AG08395 (cell line): ENCODE measurements at regions not wholly inside any gene's neighbourhood (a gene's known extent, or its start where the extent isn't known, plus 50 kb on each side); places are given as distances from the start of the nearest gene placed in this dataset.
A peak's percentile ranks its signal among the peaks of the same experiment; 100 is the strongest.

Source experiments
- DNase-seq: peaks from one replicate; pipeline ENCODE4 v3.0.0; 2012; ENCODE audit warnings: mixed read lengths, low spot score

GRCh38 chr11:70521475-70522308 is 123.4 kb downstream of the CTTN start:
- no peak for DNase-seq

DNA sequence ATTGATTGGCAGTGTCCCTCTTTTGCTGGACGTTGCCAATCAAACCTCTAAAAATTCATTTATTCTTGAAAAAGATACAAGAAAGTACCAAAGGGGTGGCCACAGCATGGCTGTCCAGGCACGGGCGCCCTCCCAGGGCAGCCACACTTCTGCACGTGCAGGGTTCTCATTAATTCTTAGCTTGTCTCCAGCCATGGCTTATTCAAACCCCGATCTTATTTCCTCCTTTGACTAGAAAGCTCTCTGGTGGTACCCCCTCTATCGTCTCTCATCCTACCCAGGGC is 123.9 kb downstream of the CTTN start:
- no peak for DNase-seq

DNA sequence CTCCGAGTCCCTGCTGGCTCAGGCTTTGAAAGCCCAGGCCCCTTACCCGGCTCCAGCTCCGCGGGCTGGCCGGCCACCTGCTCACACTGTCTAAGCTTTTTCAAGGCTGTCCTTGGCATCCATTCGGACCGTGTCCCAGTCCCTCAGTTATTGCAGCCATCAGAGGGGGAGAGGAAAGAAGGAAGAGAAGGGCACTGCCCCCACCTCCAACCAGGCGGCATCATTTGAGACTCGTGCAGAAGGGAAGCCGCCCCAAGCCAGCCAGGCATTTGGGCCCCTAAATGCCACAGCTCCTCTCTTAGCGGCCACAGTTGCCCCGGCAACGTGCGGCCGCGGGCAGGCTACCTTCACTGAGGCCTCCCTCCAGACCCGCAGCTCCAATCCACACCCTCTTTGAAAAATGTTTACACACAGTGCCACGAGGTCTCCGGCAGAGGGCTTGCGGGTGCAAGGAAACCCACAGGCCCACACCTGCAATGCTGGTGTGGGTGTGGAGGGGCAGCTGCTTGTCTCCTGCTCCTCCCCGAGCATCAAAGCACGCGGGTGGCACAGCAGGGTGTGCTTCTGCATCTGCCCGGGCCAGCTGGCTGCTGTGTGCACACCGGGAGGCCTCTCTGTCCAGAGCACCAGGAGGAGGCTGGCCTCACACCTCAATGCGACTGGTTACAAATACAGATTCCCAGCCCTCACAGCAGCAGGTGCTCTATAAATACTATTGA is 124.4 kb downstream of the CTTN start:
- DNase-seq = no peak

DNA sequence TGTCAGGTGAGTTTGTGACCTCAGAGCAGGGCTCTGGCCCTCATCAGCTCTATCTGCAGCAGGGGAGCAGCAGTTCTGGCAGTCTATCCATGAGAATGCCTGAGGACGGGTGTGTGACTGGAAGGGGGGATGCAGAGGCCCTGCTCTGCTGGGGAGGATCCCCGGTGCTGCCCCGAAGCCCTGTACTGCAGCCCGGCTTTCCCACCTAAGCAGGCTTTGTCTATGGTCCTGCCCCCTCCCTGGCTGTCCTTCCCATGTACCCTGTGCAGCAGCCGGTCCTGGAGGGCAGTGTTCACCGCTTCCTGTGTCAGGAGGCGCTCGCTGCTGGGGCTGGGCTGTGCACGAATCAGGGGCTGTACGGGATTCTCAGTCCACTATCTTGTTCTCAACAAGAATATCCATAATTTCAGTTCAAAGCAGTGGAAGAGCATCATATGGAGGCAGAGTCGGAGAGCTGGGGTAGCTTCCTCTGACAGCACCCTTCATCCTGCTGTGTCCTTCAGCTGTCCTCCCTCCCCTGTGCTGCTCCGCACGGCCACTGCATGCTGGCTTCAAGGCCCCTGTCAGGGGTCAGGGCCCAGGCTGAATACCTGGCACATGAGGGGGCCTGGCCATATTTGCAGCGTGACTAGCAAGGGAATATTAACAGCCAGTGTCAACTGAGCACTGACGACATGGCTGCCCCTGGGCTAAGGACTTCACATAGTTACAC is 125.2 kb downstream of the CTTN start:
- DNase-seq = no peak

GRCh38 chr11:70524096-70524922 is 126.0 kb downstream of the CTTN start:
- DNase-seq = peak; percentile 33

GRCh38 chr11:70525006-70525405 is 126.7 kb downstream of the CTTN start:
- no peak for DNase-seq

DNA sequence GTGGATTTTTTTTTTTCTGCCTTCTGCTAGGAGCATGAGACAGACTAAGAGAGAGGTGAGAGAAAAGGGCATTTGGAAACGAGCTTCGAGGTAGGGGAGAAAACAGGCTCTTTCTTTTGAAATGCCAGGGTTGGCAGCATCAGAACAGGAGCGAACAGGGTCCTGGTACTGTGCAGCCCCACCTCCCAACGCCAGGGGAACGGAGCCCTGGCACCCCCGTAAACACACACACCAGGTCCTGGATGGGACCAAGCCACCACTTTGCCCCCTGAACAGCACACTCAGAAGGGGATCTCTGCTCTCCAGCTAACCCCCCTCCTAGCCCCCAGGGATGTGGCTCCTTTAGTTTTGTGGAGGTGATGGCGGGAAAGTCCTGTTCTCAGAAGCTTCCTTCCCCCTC is 127.1 kb downstream of the CTTN start:
- no peak for DNase-seq

GRCh38 chr11:70526116-70527045 is 128.1 kb downstream of the CTTN start:
- no peak for DNase-seq

DNA sequence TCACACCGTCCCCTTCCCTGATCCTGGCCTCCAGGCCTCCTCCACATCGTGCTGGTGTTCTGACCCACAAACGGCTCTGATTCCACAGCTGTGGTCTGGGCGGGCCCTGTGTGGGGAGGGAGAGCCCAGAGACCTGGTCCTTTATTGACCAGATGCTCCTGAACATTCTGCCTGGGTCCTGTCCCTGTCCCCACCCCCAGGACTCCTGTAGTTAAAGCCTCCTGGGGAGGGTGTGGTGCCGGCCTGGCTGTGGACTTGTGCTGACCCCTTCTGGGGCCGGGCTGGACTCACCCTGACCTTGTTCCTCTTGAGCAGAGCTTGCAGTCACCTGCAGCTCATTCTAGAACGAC is 128.7 kb downstream of the CTTN start:
- DNase-seq = no peak

GRCh38 chr11:70527429-70528045 is 129.2 kb downstream of the CTTN start:
- no peak for DNase-seq

DNA sequence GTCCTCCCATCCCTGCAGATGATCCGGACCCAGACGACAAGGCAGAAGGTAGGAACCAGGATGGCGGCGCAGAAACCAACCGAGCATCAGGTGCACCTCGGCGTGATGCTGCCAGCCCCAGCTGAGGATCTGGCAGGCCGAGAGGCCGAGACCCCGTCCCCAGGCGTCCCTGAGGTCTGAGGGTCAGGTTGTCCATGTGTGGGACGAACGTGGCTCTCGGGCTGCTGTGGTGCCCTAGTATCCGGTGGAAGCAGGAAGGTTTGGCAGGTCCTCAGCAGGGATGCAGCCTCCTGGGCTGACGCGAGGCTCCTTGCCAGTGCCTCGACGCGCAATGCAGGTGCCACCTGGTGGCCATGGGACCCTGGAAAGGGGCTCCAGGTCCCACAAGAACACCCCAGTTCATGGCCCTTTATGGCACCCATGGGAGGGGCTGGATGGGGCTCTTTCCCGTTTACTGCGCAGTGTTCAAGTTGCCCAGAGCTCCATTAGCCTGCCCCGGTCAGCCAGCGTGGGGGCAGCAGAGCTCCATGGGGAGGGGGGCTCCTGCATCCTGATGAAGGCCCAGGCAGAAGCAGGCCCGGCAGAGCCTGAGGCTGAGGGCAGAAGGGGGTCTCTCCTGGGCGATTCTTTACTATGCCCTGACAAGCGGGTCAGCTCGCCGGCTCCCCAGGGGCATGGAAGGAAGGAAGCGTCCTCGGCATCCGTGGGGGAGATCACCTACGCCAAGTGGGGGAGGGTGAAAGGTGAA is 129.9 kb downstream of the CTTN start:
- no peak for DNase-seq

GRCh38 chr11:70528794-70529580 is 130.7 kb downstream of the CTTN start:
- DNase-seq = no peak

GRCh38 chr11:70530010-70530409 is 131.7 kb downstream of the CTTN start:
- no peak for DNase-seq

DNA sequence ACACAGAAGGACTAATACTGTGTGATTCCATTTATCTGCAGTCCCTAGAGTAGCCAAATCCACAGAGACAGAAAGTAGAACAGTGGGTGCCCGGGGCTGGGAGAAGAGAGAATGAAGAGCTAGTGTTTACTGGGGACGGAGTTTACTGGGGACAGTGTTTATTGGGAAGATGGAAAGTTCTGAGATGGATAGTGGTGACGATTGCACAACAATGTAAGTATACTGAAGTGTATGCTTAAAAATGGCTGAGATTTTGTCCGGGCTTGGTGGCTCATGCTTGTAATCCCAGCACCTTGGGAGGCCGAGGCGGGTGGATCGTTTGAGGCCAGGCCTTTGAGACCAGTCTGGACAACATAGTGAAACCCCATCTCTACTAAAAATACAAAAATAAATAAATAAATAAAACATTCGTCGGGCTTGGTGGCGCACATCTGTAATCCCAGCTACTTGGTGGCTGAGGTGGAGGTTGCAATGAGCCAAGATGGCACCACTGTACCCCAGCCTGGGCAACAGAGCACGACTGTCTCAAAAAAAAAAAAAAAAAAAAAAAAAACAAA is 132.4 kb downstream of the CTTN start:
- DNase-seq = no peak

- DNase-seq = no peak
These were observed 133.1 kb downstream of the CTTN start for GRCh38 chr11:70531281-70532065.

- no peak for DNase-seq
These were observed 133.7 kb downstream of the CTTN start for GRCh38 chr11:70532066-70532440.

DNA sequence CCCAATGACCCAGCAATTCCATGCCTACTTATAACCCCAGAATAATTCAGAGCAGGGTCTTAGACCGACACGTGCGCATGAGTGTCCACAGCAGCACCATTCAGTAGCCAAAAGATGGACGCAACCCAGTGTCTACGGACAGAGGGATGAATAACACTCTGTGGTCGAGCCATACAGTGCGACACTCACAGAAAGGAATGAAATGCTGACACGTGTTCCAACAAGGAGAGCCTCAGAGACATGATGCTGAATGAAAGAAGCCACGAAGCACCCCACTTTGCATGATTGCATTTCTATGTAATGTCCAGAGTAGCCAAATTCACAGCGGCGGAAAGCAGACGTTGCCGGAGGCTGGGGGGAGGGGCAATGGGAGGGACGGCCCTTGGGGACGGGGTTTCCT is 134.4 kb downstream of the CTTN start:
- DNase-seq = no peak
